ENCODE measurements at regions not wholly inside any gene's neighbourhood (a gene's known extent, or its start where the extent isn't known, plus 50 kb on each side); places are given as distances from the start of the nearest gene placed in this dataset.

GRCh38 chr20:40592941-40593340 lies 96.1 kb downstream of the MAFB start:
- no peak for DNase-seq
- no peak overlapping the region for H3K4me3 ChIP-seq
- no peaks in the 10 kb centered on the region for H3K36me3 ChIP-seq (replicated peaks in 1 of 2; ENCODE audit: insufficient read depth in 1 of 2, low read depth in 2 of 2)
- H3K4me1 ChIP-seq = no peaks in the 10 kb centered on the region
- no peaks in the 10 kb centered on the region for H3K9me3 ChIP-seq
- no peak overlapping the region for H3K27ac ChIP-seq
- WGBS, 2 donors = 65% methylated on average over 1 of the region's 1 CpG
- TF ChIP-seq CTCF (IDR thresholded peaks at IDR 0.05) (no peak), POLR2A (IDR thresholded peaks at IDR 0.05) (no peak)
- no peak for ATAC-seq
- intact Hi-C loops (cut with DNase I) = no loop called here
- no peaks in the 10 kb centered on the region for H3K27me3 ChIP-seq

- 62 to 82% methylated on average over 1 of the region's 1 CpG for WGBS, 2 donors
Observed at GRCh38 chr20:40591536-40591935, 97.5 kb downstream of the MAFB start.

GRCh38 chr20:40591119-40591518 lies 97.9 kb downstream of the MAFB start:
- ATAC-seq (no peak), DNase-seq (no peak)
- no peaks in the 10 kb centered on the region for H3K27me3 ChIP-seq
- no peaks in the 10 kb centered on the region for H3K36me3 ChIP-seq (replicated peaks in 1 of 2; ENCODE audit: insufficient read depth in 1 of 2, low read depth in 2 of 2)
- H3K27ac ChIP-seq = no peak overlapping the region
- intact Hi-C loops (cut with DNase I) = no loop called here
- no peak overlapping the region for H3K4me3 ChIP-seq
- no peaks in the 10 kb centered on the region for H3K9me3 ChIP-seq
- TF ChIP-seq CTCF (IDR thresholded peaks at IDR 0.05) (no peak), POLR2A (IDR thresholded peaks at IDR 0.05) (no peak)
- H3K4me1 ChIP-seq = no peaks in the 10 kb centered on the region
- WGBS, 2 donors = 47 to 53% methylated on average over 1 of the region's 1 CpG

More at GRCh38 chr20:40591536-40591935, 97.5 kb downstream of the MAFB start:
- intact Hi-C loops (cut with DNase I) = no loop called here
- ATAC-seq (no peak), DNase-seq (no peak)
- no peak overlapping the region for H3K27ac ChIP-seq
- no peaks in the 10 kb centered on the region for H3K27me3 ChIP-seq
- H3K4me3 ChIP-seq = no peak overlapping the region
- no peak for TF ChIP-seq POLR2A (IDR thresholded peaks at IDR 0.05)
- H3K9me3 ChIP-seq = no peaks in the 10 kb centered on the region
- no peaks in the 10 kb centered on the region for H3K4me1 ChIP-seq
- no peaks in the 10 kb centered on the region for H3K36me3 ChIP-seq (replicated peaks in 1 of 2; ENCODE audit: insufficient read depth in 1 of 2, low read depth in 2 of 2)

DNA sequence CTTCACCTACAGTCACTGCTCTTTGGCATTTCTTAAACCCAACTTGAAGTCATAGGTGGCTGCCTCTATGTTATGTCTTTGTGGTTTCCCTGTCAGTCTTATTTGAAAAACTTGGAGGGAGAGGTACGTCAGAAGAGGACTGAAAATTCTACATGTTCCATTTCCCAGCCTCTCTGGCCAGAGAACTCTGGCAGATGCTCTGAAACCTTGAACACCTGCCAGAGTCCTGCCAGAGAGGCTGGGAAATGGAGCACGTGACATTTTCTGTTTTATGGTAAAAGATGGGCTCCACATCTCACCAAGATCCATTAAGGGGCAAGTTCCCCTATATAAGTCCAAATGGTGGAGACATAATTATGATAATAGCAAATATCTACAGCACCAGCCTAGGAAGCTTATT lies 99.5 kb downstream of the MAFB start:
- Histone ChIP-seq H3K27me3 (no peaks in the 10 kb centered on the region), H3K4me3 (no peak overlapping the region), H3K36me3 (replicated peaks in 1 of 2; ENCODE audit: insufficient read depth in 1 of 2, low read depth in 2 of 2) (no peaks in the 10 kb centered on the region), H3K4me1 (no peaks in the 10 kb centered on the region), H3K27ac (no peak overlapping the region), H3K9me3 (no peaks in the 10 kb centered on the region)
- ATAC-seq (no peak), DNase-seq (no peak)
- intact Hi-C loops (cut with DNase I) = no loop called here
- 14 to 27% methylated on average over 2 of the region's 2 CpGs for WGBS, 2 donors
- TF ChIP-seq CTCF (IDR thresholded peaks at IDR 0.05) (no peak), POLR2A (IDR thresholded peaks at IDR 0.05) (no peak)

DNA sequence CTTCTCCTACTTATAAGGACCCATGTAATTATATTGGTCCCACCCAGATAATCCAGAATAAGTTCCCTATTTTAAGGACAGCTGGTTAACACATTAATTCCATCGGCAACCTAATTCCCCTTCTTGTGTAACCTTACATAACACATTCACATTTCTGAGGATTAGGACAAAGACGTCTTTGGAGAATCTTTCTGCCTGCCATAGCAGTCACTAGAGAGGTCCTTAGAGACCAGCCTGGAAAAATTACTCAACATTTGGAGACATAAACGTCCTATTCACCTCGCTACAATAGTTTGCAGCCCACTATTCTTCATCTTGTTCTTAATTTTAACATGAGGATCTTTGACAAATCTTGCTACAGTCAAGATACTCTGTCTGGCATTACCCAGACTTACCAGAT lies 100.1 kb downstream of the MAFB start:
- WGBS, 2 donors = 68 to 77% methylated on average over 4 of the region's 4 CpGs
- no peak for TF ChIP-seq CTCF (IDR thresholded peaks at IDR 0.05)
- TF ChIP-seq POLR2A (IDR thresholded peaks at IDR 0.05) = no peak
- Histone ChIP-seq H3K4me3 (no peak overlapping the region), H3K36me3 (replicated peaks in 1 of 2; ENCODE audit: insufficient read depth in 1 of 2, low read depth in 2 of 2) (no peaks in the 10 kb centered on the region), H3K4me1 (no peaks in the 10 kb centered on the region), H3K9me3 (no peaks in the 10 kb centered on the region), H3K27me3 (no peaks in the 10 kb centered on the region), H3K27ac (no peak overlapping the region)
- intact Hi-C loops (cut with DNase I) = no loop called here
- DNase-seq (no peak), ATAC-seq (no peak)

Data from body of pancreas (tissue), 4 donors.